Endothelial cell of umbilical vein (primary cell): ENCODE measurements at regions not wholly inside any gene's neighbourhood (a gene's known extent, or its start where the extent isn't known, plus 50 kb on each side); places are given as distances from the start of the nearest gene placed in this dataset.

Experiments
- CTCF ChIP-seq, 2 donors: IDR thresholded peaks; 1 replicate in 1 of 2; 2 replicates in 1 of 2; pipeline ENCODE4 v1.5.1; 2011; ENCODE audit warnings: low read length in 2 of 2, mild to moderate bottlenecking in 2 of 2, moderate library complexity in 2 of 2, control low read depth in 1 of 2, inconsistent platforms in 1 of 2, low read depth in 1 of 2; ENCODE audit not compliant: insufficient read depth in 1 of 2; ENCODE audit errors: extremely low read depth in 1 of 2
- MAX ChIP-seq: IDR thresholded peaks from 2 replicates; pipeline ENCODE4 v1.6.1; 2011; ENCODE audit not compliant: insufficient read depth, insufficient read length

- no peak for TF ChIP-seq MAX
- TF ChIP-seq CTCF (IDR thresholded peaks at IDR 0.05; ENCODE audit: extremely low read depth in 1 of 2, insufficient read depth in 1 of 2, low read depth in 1 of 2, low read length in 2 of 2): no peak
Measured at GRCh38 chr6:149246691-149247384, 70.7 kb upstream of the TAB2 start.
